KBM-7 (cell line): ENCODE measurements at regions not wholly inside any gene's neighbourhood (a gene's known extent, or its start where the extent isn't known, plus 50 kb on each side); places are given as distances from the start of the nearest gene placed in this dataset.
"Not testable (repeated sequence)": the region's sequence is repeated elsewhere in the genome, so short reads cannot be mapped to it uniquely, and the experiment has no call there.

Experiments
- DNase-seq: peaks from one replicate; pipeline ENCODE4 v3.0.0-alpha.2; 2015
- in situ Hi-C: fragments of 300-500 bp; cut with MboI; formaldehyde crosslinking; loops from 2 replicates; pipeline ENCODE4 v1.14.3; 2020; ENCODE audit warnings: low sequenced_read_pairs, low pct_unique_long_range_greater_than_20kb, mixed read lengths

DNA sequence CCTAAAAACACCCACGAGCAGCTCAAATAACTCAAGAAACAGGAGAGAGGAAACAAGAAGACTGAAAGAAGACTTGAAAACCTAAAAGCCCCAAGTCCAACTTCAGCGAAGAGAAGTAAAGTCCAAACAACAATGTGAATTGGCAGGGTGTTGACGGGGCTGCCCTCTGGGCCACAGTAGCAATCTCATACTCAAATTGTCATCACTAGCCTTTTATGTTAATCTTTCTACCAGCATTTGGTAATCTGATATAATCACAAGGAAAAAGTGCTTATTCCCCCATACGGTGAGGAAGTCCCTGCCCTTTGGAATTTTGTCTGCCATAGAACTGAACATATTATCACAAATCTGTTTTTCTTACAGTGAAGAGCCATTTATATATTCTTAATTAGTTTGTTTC, 51.5 kb upstream of the IFNE start:
- in situ Hi-C loops: no loop called here

DNA sequence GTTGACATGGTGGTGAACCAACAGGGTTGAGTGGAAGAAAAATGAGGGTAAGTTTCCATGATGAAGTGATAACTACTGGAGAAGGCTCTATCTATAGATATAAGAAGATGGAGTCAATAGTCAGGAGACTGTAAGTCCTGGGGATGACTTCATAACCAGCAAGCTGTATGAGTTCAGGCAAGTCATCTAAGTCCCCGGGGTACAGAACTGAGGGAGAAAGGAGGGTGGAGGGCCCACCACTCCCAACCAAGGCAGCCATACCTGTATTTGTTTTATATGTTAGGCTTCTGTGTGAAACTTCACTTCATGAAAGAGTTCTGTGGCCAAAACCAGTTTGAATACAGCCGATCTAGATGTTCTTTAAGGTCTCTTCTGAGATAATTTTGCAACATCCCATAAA, 53.3 kb upstream of the IFNE start:
- no peak for DNase-seq
- in situ Hi-C loops: no loop called here

More for the DNA sequence above, 51.5 kb upstream of the IFNE start:
- no peak for DNase-seq

DNA sequence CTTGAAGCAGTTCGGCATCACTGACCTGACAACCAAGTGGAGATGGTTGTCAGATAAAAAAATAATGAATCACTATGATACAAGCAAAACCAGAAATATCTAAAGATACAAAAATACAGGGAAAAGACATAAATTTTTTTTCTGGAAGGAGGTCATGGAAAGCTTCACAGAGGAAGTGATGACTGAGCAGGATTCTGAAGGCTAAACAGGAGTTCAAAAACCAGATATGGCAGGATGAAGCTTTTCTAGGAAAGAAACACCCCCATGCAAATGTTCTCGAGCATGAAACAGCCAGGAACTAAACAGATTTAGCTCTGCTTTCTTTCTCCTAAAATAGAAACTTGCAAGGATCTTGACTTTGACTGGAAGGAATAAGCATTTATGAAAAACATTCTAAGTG, 60.7 kb upstream of the IFNE start:
- in situ Hi-C loops: no loop called here
- no peak for DNase-seq

DNA sequence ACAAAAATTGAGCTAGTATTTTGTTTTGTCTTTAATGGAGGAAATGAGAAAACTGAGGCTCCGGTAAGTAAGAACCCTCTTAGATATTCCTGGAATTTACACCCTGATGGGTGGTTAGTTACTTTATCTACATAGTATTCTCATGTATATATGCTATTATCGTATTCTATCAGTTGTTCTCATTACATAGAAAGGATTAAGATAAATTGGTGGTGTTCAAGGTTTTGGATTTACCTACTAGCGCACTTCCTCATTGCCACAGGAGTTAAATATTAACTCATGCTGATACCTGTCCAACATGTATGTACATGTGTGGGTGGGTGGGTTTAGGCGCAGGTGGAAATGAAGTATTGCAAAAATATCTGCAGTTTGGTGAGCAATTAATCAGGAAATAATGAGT, 61.1 kb upstream of the IFNE start:
- DNase-seq: no peak
- in situ Hi-C loops: no loop called here

DNA sequence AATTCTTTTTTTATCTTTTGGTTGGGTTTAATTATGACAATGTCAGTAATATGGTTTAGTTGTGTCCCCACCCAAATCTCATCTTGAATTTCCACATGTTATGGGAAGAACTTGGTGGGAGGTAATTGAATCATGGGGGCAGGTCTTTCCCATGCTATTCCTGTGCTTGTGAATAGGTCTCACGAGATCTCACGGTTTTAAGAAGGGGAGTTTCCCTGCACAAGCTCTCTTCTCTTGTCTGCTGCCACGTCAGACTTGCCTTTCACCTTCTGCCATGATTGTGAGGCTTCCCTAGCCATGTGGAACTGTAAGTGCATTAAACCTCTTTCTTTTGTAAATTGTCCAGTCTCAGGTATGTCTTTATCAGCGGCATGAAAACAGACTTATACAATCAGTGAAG, 61.7 kb upstream of the IFNE start:
- in situ Hi-C loops, DNase-seq: not testable (repeated sequence)

DNA sequence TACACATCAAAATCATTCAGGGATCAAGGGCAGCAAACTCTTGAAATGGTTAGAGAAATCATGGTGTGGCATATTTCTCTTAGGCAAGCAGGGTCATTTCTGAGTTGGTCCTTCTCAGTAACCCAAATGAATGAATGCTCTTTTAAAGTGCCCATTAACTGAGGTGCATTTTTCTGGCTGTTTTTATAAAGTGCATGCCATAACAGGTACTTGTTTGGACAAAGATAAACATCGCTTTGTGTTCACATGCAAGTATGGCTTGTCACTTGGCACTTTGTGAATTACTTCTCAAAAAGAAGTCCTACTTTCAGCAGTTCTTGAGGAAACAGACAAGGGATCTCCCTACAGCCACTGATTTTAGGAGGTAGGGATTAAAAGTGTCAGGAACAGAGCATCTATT, 64.8 kb upstream of the IFNE start:
- in situ Hi-C loops: no loop called here
- DNase-seq: no peak

DNA sequence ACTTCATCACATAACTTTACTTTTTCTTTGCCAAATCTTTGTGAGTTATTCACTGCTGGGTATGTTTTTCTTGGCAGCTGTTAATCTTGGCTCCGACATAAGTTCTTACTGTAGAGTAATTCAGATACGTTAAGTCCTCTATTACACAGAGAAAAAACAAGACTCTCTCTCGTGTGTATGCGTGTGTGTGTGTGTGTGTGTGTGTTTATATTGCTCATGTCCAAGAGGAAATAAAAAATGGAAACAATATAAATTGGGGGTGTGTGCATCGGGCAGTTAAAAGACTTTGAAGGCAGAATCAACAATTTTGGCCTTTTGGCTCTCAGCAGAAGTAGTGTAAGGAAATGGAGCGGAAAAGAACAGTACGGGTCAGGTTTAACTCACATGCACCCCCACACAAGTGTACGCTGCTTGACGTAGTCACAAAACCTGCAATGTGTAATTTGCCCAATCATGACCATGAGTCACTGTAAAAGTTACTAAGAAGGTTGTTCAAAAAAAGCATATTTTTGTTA, 67.2 kb upstream of the IFNE start:
- in situ Hi-C loops: no loop called here
- DNase-seq: no peak

DNA sequence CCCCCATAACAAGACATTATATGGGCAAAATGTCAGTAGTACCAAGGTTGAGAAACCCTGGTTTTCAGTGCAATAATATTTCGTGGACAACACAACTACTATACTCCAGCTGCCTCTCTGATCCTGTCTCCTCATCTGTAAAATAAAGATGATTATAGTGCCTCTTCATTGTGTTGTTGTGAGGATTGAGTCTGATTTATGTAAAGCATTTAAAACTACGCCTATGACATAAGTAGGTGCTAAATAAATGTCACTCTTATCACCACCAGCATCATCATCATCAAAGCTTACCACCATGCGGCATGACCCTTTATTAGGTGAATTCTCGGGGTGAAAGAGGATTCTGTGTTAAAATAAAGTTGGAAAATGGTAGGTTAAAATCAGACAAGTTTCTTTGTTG, 67.8 kb upstream of the IFNE start:
- DNase-seq: no peak
- in situ Hi-C loops: no loop called here

DNA sequence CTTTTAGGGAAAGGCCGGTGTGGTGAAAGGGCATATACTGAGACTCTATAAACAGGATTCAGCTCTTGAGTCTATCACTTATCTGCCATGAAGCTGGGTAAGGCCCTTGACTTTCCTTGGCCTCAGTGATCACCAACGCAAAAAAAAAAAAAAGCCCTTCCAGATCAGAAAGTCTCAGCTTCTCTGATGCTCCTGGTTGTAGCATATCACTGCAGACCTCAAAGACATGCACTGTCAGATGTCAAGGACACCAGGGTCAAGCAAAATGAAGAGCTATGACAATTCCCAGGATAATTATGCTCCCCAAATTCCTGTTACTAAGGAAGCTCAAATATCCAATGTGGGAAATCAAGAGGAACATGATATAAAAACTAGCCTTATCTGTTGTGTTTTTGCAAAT, 68.3 kb upstream of the IFNE start:
- no peak for DNase-seq
- in situ Hi-C loops: no loop called here

DNA sequence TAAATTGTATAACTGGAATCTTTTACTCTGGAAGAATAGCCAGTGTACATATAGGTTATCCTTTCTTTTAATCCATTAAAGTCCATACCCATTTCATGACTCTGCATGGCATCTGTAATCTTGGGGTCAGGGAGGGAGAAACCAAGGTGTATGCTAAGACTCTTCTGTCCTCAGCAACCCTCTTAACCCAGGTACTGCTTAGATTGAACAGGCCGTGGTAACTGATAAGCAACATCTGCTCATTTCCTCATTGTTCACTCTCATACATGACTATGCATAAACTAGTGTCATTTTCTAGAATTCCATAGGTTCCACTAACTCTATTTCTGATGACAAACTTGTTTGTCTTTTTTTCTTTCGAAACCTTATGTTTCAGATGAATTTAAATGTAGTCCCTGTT, 69.3 kb upstream of the IFNE start:
- in situ Hi-C loops: no loop called here
- no peak for DNase-seq

DNA sequence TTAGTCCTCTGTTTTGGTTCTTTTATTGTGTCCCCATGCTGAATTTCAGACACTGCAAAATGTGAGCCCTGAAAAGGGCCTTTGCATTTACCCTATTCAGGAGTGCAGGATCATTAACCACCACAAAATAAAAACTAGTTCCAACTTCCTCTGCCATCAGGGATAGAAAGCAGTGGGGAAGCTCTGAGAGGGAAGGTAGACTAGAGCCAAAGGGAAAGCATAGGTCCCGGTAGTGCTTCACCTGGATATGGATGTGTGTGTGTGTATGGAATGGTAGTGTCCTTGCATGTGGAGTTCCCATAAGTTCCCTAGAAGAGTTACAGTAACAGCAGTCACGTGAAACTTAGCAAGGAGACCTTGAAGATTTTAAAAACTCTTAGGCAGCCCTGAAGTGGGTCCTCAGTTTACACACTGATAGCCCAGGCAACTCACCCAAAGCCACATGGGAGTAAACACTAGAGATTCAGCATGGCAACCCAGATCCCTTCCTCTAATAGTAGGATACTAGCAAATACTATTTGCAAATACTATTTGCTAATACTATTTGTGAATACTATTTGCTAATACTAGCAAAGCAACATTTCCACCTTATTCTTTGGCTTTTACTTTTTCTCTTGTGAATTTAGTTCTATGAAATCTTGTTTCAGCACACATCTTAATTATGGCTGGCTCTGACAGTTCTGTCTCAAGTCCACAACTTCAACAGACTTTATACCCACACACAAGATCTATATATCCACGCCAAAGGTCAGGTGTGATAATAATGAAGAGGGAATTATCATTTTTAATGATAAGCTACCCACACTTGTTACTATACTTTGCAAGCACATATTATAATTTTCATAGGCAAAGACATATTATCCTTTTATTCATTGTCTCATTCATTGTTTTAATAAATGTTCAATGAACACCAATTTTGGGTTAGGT, 70.4 kb upstream of the IFNE start:
- no peak for DNase-seq
- in situ Hi-C loops: no loop called here

DNA sequence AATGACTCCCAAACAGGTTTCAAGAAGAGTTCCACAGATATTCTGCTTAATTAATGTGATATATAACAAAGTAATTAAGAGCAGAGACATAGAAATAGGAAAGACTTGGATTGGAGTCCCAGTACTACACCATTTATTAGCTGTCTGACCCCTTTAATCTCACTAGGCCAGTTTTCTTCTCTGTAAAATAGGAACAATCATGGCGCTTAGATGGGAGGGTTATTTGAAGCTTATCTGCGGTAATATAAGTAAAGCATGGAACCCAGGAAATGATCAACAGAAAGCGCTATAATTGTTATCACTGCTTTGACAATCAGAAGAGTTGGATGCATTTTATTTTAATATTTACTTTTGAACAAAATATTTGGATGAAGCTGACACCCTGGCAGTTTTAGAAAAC, 71.3 kb upstream of the IFNE start:
- no peak for DNase-seq
- in situ Hi-C loops: no loop called here

DNA sequence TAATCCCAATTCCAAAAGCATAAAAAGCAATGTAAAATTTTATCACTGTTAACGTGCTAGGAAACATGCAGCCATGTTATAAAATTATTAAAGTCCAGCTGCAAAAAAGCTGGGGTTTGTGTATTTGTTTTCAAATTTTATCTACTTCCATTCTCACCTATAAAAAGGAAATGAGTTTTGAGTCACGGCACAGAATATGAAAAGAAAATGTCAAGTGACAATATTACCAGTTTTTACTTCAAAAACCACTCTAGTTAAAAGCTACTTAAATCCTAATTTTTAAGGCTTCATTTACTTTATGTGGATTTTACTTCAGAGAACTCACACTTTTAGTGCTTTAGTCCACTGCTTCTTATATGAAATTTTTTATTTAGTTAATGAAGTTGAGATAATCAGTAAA, 72.7 kb upstream of the IFNE start:
- in situ Hi-C loops: no loop called here
- DNase-seq: no peak

DNA sequence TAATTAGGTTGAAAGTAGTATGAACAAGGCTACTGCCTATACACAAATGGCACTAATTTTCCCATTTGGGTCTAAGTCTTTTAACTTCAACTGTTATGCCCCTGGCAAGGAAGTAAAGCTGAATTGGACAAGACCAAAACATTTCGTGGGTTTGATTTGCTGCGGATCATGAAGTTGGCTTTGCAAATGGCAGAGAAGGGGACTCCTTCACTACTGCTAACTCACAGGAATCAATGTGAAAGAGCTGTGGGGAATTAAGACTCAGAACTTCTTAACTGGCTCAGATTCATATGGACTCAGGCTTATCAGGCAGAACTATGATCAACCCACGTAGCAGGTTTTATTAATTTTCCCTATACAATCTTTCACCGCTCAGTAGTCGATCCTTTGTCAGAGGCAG, 73.8 kb upstream of the IFNE start:
- in situ Hi-C loops: no loop called here
- no peak for DNase-seq

DNA sequence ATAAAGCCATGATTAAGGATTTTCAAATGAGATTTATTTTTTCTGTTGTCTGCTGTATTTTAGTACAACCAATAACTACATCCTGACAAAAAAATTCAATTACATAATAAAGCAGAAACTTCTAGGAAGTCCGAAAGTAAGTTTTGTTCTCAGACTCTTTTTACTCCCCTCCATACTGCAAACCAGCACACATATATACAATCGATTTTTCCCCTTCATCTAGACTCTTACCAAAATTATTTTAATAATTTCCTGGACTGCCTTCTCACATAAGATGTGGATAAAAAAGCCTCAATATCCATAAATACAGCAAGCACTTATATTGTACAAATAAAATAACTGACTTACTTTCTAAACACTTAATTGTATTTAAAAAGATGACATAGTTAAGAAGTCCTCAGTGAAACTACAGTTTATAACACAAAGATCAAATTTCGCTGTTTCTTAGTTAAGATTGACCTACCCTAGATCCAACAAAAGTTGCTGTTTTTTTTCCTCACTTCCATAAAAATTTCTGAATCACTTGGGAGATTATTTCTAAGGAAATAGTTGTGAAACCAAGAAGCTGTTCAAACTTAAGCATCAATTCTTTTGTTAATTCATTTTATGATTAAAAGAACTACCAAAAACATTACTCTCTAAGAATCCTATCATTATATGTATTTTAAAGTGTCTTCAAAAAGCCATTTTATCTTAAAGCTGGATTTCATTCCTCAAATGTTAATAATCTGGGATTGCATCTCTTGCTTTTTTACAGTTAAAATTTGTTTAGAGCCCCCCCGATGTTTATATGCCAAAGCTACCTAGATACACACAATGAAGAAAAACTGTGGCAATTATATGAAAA, 74.7 kb upstream of the IFNE start:
- in situ Hi-C loops: no loop called here
- no peak for DNase-seq

DNA sequence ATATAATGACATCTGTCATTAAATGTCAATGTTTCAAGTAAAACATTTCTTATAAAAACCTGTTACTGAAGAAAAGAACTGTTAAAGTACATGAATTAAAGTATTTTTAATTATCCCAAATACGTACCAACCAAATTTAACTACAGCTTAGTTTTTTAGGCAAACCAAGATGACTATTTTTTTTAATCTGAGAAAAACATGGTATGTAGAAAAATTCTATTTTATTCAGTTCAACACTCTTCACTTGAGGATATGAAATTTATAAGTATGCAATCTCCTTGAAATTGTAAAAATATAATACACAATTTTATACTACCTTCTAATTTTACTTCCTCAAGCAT, 75.3 kb upstream of the IFNE start:
- no peak for DNase-seq
- in situ Hi-C loops: no loop called here

DNA sequence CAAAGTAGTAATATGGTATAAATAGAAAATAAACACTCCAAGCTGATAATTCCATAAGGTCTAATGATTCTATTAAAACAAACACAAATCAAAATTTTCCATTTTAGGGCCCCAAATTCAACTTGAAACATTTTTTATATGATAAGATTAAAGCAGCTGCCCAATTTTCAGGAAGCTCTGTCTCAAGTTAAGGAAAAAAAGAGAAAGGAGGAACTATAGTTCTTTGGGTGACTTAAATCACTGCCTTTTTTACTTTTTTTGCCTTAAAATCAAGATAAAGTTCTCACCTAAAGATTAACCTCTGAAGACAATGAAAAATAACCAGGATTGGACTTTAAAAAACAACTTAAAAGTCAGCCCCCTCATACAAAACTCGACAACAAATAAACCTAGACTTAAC, 76.0 kb upstream of the IFNE start:
- no peak for DNase-seq
- in situ Hi-C loops: no loop called here

DNA sequence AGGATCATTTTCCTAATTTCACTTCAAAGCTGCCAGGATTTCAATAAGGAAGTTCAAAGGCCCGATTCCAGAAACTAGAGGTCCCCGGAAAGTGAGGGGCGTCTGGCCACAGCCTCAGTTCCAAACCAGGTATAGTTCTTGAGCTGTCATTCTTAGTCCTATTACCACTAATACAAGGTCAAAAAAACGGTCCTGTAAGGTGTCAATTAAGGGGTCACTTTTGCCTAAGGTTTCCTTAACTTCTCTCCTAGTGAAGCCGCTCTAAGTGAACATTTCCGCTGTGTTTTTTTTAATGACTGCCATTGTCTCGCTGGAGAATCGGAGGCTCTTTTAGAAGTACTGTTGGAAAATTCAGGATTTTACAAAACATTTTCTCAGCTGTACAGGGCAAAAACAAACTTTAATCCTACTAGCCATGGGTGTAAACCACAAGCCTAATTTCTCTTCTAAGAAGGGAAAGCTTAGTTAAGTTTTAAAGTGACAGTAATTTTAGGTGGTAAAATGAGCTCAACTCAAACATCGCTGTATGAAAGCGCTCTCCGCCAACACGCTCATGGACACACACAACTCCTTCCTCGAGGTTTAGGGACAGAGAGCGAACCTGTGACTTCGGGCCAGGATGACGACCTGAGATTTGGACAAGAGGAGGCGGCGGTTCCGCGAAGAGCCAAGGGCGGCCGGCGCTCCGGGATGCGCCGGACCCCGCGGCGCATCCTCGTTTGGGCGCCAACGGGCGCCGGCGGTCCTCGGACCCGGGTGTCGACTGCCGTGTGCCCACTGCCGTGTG, 76.7 kb upstream of the IFNE start:
- DNase-seq: peak; percentile 34
- in situ Hi-C loops: no loop called here

DNA sequence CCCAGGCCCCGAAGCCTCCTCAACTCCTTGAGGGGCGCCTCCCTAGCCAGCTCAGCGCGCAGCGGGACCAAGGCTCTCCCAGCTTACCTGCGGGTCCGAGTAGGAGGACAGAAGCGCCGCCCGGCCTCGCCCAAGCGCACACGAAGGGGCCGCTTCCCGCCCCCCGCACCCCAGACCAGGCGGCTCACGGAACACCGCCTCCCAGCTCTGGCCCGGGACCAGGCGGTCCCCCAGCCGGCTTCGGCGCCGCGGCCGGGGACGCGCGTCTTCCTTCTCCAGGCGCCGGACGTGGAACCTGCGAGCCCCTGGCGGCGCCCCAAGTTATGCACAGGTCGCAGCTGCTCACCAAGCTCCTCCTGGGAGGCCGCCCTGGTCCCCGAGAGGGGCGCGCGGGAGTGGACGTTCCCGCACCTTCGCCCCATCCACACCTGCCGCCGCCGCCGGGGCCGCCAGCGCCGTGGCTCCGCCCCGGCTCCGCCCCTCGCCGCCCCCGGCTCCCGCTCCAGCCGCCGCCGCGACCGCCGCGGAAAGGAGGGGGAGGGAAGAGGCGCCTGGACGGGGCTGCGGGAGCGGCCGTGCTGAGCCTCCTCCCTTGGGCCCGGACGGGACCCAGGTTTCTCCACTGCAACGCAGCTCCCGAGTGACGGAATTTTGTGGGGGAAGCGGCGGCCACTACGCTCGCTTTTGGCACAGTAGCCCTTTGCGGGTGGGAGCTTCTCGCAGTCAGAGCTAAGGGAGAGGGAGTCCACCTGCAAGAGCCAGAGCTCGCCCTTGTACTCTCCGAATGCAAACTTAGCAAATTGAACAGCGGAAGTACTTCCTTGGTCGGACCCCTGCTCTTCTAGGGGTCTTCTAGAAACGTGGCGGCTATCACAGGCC, 77.5 kb upstream of the IFNE start:
- peak; percentile 14 for DNase-seq
- in situ Hi-C loops: no loop called here
